Left ventricle myocardium superior (tissue), 1 donor: ENCODE measurements at regions not wholly inside any gene's neighbourhood (a gene's known extent, or its start where the extent isn't known, plus 50 kb on each side); places are given as distances from the start of the nearest gene placed in this dataset.

ENCODE experiments used
- ATAC-seq: fragments of 200-7000 bp; cut with Tn5 transposase; one replicate; pipeline ENCODE4 v1.9.1; 2020; ENCODE audit warnings: mild to moderate bottlenecking, moderate library complexity
- DNase-seq: peaks from one replicate; pipeline ENCODE4 v3.0.0-alpha.2; 2020
- intact Hi-C: fragments of 100-400 bp; cut with micrococcal nuclease; formaldehyde crosslinking; loops from one replicate; pipeline ENCODE4 v1.11.0; 2022
- donor health status: DM: no; HTN: yes; CAD: no; lungs with severe emphysema.

DNA sequence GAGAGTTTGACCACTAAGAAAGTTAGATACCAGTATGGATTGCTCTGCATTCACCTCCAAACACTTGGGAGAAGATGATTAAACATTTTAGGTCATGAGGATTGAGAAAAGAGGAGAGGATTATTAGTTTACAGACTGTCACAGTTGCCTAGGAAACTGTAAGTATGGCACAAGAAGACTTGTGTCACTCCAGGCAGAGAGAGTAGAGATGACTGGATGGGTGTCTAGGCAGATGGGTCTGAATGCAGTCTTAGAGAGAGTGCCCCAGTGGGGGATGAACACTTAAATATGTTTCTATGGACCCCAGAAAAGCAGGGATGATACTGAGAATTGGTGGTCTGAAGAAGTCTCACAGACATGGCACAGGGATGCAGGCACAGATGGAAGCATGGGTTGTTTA, 477.6 kb upstream of the B3GALT2 start:
- intact Hi-C loops, result no loop called here
- DNase-seq, result no peak
- no peak for ATAC-seq

DNA sequence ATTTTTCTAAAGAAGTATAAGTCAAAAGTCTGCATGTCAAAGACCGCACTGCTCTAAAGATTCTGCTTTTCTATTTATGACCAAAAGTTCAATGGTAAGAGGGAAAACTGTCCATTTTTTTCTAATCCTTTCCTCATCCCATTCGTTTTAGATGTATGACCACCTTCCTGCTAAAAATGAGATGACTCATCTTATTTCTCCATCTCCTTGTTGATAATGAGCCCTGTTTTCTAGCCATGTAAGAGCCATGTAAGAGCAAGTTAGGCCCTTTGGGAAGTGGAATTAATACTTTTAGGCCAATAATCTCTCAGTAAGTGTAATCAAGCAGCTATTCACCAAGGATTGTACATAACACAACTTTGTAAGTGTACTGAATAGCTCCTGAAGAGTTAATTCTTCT, 475.6 kb upstream of the B3GALT2 start:
- DNase-seq, result no peak
- ATAC-seq, result no peak
- intact Hi-C loops, result no loop called here

DNA sequence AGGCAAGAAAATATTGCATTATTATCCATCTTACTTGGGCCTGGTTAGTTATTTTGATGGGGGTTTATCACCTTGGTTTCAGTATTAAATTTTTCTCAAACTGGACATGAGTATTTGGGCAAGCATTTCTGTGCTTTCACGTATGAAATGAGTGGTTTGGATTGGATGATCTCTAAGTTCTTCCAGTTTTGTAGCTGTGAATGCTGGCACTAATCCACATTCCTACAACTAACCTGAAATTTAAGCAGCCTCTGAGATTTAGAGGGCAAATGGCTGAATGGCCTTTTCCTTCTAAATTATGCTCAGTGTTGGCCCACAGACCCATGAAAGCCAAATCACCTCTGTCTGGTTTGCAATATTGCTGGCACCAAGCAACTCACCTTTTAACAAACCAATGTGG, 475.0 kb upstream of the B3GALT2 start:
- no peak for ATAC-seq
- DNase-seq, result no peak
- intact Hi-C loops, result no loop called here

DNA sequence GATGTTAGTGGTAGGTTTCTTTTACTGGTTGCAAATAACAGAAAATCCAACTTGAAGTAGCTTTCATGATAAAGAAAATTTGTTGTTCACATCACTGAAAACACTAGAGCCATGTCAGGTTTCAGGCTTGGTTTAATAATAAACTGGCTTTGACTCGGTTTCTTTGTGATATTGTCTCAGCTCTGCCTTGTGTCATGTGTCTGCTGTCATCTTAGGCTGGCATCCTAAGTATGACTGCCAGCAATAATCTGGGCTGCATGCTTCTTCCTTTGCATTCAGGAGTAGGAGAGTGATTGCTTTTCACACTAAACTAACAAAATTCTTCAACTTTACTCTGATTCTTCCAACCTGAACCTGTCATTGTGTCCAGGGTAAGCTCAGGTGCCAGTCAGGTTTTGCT, 474.0 kb upstream of the B3GALT2 start:
- intact Hi-C loops, result no loop called here
- ATAC-seq (peak; percentile 74), DNase-seq (no peak)

DNA sequence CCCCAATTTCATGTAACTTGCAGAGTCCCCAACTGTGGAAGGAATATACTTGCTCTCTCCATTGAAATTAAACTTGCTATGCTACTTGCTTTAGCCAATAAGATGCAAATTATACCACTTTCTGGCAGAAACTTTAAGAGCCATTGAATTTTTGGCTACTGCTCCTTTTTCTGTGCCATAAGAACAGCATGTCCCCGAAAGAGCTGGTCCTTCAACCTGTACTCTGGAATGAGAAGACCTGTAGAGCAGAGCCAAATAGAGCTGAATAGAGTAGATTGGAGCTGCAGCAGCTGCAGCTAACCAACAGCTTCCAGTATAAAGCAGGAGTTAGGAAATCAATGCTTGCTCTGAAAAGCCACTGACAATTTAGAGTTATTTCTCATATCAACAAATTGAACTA, 472.3 kb upstream of the B3GALT2 start:
- peak; percentile 67 for ATAC-seq
- intact Hi-C loops, result no loop called here
- DNase-seq, result no peak

DNA sequence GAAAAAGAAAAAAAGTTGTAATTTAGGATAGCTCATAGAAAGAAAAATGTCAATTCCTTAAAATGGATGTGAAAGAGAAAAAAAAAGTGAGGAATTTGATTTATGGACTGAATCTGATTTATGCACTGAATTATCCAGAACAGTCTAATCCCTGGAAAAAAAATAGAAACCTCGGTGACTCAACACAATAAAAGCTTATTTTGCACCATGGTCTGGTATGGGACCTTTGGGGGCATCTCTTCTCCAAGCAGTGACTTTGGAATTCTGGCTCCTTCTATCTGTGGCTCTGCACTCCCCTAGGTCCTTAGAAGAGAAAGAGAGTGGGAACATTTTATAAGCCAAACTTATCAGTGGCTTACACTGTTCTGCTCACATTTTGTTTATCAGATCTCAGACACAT, 471.7 kb upstream of the B3GALT2 start:
- DNase-seq (no peak), ATAC-seq (no peak)
- intact Hi-C loops, result no loop called here

DNA sequence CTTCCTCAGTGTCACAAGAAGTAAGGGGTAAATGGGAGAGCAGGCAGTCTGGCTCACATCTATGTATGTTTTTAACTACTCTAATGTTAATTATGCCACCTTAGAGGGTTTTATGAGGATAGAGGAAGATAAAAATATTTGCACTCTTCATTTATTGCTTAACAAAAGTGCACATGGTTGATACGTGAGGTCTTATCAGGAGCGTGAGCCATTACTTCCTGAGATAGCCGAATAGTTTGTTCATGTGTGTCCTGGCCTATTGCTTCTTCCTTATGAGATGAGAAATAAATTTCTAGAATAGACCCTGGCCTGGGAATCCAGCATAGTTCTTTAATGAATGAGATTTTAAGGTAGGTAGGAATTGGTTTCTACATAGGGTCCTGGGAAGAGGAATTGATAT, 471.1 kb upstream of the B3GALT2 start:
- no peak for ATAC-seq
- DNase-seq, result no peak
- intact Hi-C loops, result no loop called here

DNA sequence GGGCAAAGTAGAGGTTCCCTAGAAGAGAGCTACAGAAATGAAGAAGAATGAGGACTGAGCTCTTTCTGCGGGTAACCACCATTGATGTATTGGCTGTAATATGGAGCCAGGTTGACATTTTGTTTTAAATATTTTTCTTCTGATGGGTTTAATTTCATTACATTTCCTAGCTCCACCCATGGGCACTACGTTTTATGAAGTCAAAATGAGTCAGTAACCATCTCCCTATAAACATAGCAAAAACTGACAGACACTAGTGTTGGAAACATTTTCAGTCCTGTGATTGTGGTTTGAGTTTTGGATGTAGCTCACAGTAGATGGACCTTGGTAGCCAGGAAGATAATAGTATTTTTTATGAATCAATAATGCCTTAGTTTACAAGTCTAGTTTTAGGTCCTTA, 470.4 kb upstream of the B3GALT2 start:
- DNase-seq (no peak), ATAC-seq (no peak)
- intact Hi-C loops, result no loop called here

DNA sequence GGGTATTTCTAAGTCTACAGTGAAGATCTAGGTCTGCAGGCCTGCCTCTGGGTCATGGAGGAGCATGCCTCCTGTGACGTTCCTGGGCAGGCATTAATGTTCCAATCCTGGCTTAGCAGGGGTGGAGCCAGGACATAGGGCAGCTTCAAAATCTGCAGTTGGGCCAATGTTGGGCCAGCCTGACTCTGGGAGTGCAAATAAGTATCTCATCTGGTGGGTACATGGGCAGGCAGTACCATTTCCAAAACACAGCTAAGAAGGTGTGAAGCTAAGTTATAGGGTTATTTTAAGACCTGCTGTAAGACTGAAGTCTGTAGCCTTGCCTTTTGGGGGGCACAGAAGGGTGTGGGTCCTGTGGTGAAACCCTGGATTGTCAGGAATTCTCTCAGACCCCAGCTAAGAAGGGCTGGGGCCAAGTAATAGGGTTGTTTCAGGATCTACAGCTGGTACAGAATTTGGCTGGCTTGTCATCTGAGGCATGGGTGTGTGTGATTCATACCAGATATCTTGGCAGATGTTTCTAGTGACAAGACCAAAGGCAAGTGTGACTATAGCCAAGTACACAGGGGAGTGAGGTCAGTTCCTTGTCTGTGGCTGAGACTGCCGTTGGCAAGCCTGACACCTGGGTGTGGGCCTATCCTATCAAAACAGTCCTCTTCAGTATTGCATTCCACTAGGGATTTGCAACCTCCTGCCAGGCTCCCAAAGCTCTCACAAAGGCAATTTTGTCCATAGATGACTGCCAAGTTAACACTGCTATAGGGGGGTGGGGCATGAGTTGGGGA, 468.7 kb upstream of the B3GALT2 start:
- ATAC-seq (peak; percentile 92), DNase-seq (peak; percentile 40)
- intact Hi-C loops, result no loop called here

DNA sequence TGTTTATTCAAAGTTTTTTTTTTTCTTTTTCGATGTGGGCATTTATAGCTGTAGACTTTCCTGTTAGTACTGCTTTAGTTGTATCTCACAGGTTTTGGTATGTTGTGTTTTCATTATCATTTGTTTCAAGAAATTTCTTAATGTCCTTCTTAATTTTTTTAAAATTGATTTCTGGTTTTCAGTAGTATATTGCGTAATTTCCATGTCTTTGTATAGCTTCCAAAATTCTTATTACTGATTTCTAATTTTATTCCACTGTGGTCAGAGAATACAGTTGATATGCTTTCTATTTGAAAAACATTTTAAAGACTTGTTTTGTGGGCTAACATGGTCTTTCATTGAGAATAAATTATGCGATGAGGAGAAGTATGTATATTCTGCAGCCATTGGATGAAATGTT, 463.2 kb upstream of the B3GALT2 start:
- intact Hi-C loops, result no loop called here
- ATAC-seq (no peak), DNase-seq (no peak)

DNA sequence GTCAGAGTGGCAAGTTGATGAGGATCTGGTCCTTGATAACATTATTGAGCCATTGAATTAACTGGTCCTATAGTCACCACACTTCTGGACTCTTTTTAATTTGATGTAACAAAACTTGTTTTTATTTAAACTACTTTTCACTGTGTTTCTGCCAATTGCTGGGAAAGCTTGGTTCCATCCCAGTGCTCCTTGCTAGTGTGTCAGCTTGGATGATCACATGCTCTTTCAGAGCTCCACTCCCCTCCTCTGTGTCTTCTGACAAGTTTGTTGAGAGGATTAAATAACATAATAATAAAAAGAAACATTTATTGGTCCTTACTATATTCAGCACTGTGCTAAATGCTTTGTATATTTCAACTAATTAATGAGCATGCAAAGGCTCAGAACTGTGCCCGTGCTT, 448.5 kb upstream of the B3GALT2 start:
- intact Hi-C loops, result no loop called here
- ATAC-seq, result no peak

DNA sequence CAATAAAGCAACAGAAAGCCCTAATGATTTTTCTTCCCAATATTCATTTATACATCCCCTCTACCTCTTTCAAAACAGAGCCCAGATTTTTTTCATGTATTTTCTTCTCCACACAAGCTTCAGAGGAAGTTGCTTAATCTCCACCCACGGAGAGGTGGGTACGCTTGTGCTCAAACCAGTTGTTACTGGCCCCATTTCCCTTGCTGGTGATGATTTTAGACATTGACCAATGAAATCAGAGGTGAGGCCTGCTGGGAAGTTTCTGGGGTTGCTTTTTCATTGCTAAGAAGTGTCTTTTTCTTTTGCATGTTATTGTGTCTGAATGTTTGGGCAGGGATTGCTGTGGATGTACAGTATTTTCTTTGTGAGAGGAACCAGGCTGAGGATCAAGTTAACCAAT, 448.1 kb upstream of the B3GALT2 start:
- intact Hi-C loops, result no loop called here
- DNase-seq, result no peak
- no peak for ATAC-seq

More for the DNA sequence above, 448.5 kb upstream of the B3GALT2 start:
- DNase-seq, result no peak

DNA sequence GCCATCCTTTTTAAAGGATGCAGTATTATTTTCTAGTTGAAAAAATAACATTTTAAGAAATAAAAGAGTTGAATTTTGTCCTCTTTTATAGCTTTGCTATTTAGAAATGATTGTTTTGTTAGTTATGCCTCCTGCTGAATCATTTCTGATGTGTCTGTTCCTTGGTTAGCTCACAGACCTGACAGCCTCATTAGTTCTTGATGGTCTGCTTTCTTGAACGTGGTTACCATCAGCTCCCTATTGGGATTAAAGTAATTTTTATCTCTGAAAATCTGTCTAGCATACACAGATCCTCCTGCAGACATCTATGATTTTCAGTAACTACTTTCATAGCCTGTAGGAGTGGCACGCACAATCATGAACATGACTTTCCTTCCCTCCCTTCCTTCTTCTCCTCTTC, 447.6 kb upstream of the B3GALT2 start:
- no peak for DNase-seq
- intact Hi-C loops, result no loop called here
- ATAC-seq, result no peak

DNA sequence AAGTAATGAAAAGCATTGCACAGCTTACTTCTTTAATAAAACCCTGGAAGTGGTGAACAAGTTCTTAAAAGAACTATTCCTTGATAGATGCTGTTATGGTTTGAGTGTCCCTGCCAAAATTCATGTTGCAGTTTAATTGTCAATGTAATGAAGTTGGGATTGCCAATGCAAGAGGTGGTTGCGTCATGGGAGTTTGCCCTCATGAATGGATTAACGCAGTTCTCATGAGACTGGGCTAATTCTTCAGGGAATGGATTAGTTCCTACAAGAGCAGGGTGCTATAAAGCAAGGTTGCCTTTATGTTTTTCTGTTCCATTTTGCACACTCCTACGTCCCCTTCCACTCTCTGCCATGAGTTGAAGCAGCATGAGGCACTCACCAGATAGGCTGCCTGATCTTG, 446.7 kb upstream of the B3GALT2 start:
- intact Hi-C loops, result no loop called here
- DNase-seq (no peak), ATAC-seq (no peak)

DNA sequence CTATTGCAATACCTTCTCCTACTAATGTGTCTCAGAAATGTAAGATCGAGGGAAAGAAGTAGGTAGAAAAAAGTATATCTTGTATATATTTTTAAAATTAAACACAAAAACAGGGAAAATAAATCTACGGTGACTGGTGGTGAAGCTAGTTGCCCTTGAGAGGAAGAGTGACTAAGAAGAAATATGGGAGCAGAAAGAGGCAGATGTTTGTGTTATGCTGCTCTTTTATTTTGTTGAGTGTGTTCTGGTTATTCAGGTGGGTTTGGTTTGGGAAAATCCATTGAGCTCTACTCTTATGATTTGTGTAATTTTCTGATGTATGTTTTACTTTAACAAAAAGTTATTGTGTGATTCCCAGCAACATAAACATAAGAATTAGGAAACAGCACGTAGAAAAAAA, 444.9 kb upstream of the B3GALT2 start:
- intact Hi-C loops, result no loop called here
- DNase-seq (no peak), ATAC-seq (no peak)

DNA sequence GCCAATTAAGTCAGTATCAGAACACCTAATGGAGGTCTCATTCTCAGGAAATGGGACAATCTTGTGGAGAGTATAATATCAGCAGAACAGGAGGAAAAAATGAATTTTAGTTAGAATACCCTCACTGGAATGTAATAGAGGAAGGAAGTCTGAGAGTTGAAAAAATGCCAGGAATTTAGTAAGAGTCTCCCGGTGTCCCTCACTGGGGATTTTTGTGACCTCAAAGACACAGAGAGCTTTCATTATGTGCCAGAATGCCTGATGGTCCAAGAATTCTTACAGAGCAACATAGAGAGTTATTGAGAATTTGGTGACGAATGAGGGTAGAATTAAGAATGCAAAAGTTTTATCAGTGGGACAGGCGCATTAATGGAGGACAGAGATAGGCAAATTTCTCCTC, 443.5 kb upstream of the B3GALT2 start:
- DNase-seq (no peak), ATAC-seq (peak; percentile 14)
- intact Hi-C loops, result no loop called here

DNA sequence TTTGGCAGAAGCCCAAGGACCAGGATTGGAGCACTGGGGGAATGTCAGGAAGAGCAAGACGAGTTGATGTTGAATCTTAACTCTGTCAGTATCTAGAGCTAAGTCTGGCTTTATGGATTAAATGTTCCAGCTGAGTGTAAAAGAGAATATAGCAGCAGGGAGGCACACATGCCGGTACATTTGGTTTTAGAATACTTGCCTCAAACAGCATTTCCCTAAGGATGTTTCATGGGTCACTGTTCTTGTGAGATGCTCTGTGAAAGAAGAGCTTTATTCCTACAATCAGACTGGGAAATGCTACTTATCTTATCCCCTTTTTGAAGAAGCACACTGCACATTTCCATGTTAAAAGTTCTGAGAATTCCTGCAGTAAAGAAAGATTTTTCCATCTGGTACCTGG, 440.3 kb upstream of the B3GALT2 start:
- DNase-seq, result no peak
- no peak for ATAC-seq
- intact Hi-C loops, result no loop called here

DNA sequence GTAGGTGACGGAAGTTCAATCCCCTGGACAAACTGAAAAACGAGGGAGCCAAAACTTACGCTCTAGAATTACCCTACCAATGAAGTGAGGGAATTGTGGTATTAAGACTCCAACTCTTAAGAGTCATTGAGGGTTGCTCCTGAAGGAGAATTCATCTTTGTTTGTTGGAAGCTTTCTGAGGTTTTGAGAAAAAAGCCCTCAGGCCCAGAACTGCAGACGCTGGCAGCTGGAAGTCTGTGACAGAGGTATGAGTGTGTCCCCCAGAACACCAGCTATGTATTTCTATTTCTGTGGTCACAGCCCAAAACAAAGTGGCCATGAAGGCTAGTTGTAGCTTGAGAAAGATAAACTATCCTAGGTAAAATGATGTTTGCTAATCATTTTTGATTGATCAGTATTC, 438.8 kb upstream of the B3GALT2 start:
- no peak for DNase-seq
- intact Hi-C loops, result no loop called here
- ATAC-seq, result no peak

DNA sequence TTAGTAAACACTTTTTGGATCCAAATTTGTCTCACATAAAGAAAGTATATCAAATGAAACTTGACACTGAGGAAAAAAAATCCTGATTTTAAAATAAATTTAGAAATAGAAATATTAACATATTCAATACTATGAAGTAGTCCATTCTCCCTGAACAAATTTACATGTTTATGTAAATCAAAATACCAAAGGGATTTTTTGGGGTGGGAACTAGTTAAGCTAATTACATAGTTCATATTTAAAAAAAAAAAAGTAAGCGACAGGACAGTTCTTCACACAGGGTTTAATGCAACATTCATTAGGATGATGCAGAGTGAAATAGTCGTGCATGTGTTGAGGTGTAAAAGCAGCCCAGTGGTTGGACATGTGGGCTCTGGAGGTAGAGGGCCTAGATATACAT, 433.5 kb upstream of the B3GALT2 start:
- ATAC-seq, result no peak
- DNase-seq, result no peak
- intact Hi-C loops, result no loop called here

DNA sequence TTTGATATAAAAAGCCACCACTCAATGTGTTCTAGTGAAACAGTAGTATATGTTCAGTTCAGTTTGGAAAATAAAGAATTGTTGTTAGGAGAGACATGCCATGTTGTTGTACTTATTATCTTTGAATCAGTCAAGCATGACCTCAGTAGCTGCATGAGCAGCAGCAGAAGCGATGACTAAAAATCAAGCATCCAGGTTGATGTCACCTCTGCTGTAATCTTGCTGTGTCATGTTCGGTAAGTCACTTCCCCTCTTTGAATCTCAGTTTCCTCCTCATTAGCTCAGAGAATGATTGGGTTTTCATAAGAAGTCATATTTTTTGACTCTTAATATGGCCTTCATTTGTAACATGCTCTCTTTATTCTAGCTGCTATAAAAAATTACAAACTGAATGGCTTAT, 428.4 kb upstream of the B3GALT2 start:
- ATAC-seq, result no peak
- intact Hi-C loops, result no loop called here

DNA sequence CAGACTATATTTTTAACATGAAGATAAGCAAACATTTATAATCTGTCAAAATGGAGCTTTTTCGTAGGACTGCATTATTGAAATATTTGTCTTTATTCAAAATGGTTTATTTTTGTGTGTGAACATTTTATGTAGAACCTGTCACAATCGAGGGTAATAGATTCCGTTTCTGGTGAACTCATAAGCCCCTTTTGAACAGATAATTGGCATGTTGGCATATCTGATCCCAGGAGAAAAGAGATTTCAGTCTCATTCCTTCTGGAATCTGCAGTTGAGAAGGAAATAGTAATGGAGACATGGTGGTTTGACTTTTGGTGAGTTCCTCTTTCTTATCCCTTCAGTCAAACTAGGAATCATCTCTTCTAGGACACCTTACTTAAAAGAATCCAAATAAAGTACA, 427.9 kb upstream of the B3GALT2 start:
- ATAC-seq (no peak), DNase-seq (no peak)
- intact Hi-C loops, result no loop called here

More for the DNA sequence above, 428.4 kb upstream of the B3GALT2 start:
- no peak for DNase-seq

DNA sequence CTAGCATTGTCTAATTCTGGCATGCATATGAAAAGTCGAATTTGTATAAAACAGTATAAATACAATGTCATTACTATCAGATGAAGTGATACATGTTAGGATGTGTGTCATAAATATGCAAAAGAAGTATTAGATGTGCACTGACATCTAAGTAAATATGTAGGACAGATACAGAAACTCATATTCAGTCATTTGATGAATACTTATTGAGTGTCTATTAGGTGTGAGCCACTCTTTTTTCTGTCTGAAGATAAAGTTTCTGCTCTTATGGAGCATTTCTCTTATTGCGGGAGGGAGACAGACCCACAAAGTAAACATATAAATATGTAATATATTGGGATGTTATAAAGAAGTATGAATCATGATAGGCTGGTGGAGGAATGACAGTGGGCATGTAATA, 426.6 kb upstream of the B3GALT2 start:
- intact Hi-C loops, result no loop called here
- ATAC-seq, result no peak
- DNase-seq, result no peak
